Heart left ventricle (tissue), 16 donors: ENCODE measurements at regions not wholly inside any gene's neighbourhood (a gene's known extent, or its start where the extent isn't known, plus 50 kb on each side); places are given as distances from the start of the nearest gene placed in this dataset.
"Not testable (repeated sequence)": the region's sequence is repeated elsewhere in the genome, so short reads cannot be mapped to it uniquely, and the experiment has no call there.

ENCODE experiments used
- ATAC-seq, 4 donors: fragments of 200-7000 bp; cut with Tn5 transposase; one replicate each; pipeline ENCODE4 v1.9.1; 2020 to 2022; ENCODE audit warnings: moderate library complexity in 4 of 4, mild to moderate bottlenecking in 3 of 4, moderate number of reproducible peaks in 1 of 4
- DNase-seq, 5 donors: peaks; one replicate each; pipeline ENCODE4 v3.0.0-alpha.2; 2020
- H3K27ac ChIP-seq, 12 donors: fragments of 200-600 bp; sonication (generic) in 4 of 12; one replicate each; pipeline versions ENCODE4 v1.5.0 to v1.8.0; 2016 to 2022; ENCODE audit warnings: mild to moderate bottlenecking in 2 of 12
- H3K27me3 ChIP-seq, 9 donors: fragments of 200-600 bp; sonication (generic) in 2 of 9; one replicate each; pipeline versions ENCODE4 v1.5.1 to v1.8.0; 2016 to 2022; ENCODE audit warnings: mild to moderate bottlenecking in 3 of 9
- H3K36me3 ChIP-seq, 9 donors: fragments of 200-600 bp; sonication (generic) in 2 of 9; one replicate each; pipeline versions ENCODE4 v1.5.0 to v1.8.0; 2018 to 2022; ENCODE audit warnings: mild to moderate bottlenecking in 2 of 9
- H3K4me1 ChIP-seq, 12 donors: fragments of 200-600 bp; sonication (generic) in 4 of 12; one replicate each; pipeline versions ENCODE4 v1.5.0 to v1.8.0; 2016 to 2022; ENCODE audit warnings: mild to moderate bottlenecking in 3 of 12
- H3K4me3 ChIP-seq, 12 donors: fragments of 200-600 bp; sonication (generic) in 4 of 12; one replicate each; pipeline versions ENCODE4 v1.5.0 to v1.8.0; 2017 to 2022; ENCODE audit warnings: mild to moderate bottlenecking in 9 of 12, moderate library complexity in 4 of 12
- H3K9me3 ChIP-seq, 12 donors: fragments of 200-600 bp; sonication (generic) in 4 of 12; one replicate each; pipeline versions ENCODE4 v1.5.0 to v1.8.0; 2016 to 2022; ENCODE audit warnings: mild to moderate bottlenecking in 1 of 12
- POLR2A ChIP-seq, 2 donors: fragments of 450-650 bp; IDR thresholded peaks; one replicate each; pipeline ENCODE4 v1.6.1; 2017; ENCODE audit warnings: antibody characterized with exemption in 2 of 2, mild to moderate bottlenecking in 2 of 2, moderate library complexity in 2 of 2
- WGBS, 4 donors: extraction: QIAGEN DNeasy Blood & Tissue Kit in 2 of 4; methylation state at CpG; one replicate each; pipeline versions ENCODE4 v1.1.5 to v1.1.7; 2013 to 2018; 5-methylcytosine and 5-hydroxymethylcytosine counted together
- intact Hi-C, 10 donors: fragments of 100-400 bp; cut with DNase I; formaldehyde crosslinking; loops; one replicate each; pipeline versions ENCODE4 v1.11.1 to v1.14.2; 2022
- TF ChIP-seq, protein P1 (sequence below), 12 donors: fragments of 200-600 bp; sonication (generic) in 4 of 12; IDR thresholded peaks; one replicate each; pipeline versions ENCODE4 v1.5.0 to v1.8.0; 2018 to 2022; ENCODE audit warnings: antibody characterized with exemption in 12 of 12, mild to moderate bottlenecking in 5 of 12
- donor health status: ischemic (EF 13 %, LVEDD 7.1; RV severe dilation, severe dysfunction).
- donor health status: healthy with polysubstance abuse.
- donor health status: DM: no; HTN: yes; CAD: no.
- donor health status: DM: no; HTN: no; CAD: no.
- donor health status: ischemic (EF 25% LVEDD 6.9; RV normal size, moderate dysfunction).
- donor health status: ischemic (EF 25% LVEDD 5.7; RV mildly dilated, moderate dysfunction).
- donor health status: healthy.
- donor health status: DM: yes; HTN: yes; CAD: no.
- donor health status: ischemic (EF 35%, LVEDD 5.7; RV mildly dilated, moderate dysfunction).
- donor health status: nonischemic (EF 11% LVEDD 7.7; RV severe dilation, severe dysfunction).
- donor health status: DM: yes; HTN: yes; CAD: no.
- donor health status: PGD.
- donor health status: ischemic (EF 29% LVEDD 5.4; RV normal size, mild dysfunction).
- donor health status: nonischemic (EF 23%, LVEDD 6.1; RV moderate dilation, normal function).

DNA sequence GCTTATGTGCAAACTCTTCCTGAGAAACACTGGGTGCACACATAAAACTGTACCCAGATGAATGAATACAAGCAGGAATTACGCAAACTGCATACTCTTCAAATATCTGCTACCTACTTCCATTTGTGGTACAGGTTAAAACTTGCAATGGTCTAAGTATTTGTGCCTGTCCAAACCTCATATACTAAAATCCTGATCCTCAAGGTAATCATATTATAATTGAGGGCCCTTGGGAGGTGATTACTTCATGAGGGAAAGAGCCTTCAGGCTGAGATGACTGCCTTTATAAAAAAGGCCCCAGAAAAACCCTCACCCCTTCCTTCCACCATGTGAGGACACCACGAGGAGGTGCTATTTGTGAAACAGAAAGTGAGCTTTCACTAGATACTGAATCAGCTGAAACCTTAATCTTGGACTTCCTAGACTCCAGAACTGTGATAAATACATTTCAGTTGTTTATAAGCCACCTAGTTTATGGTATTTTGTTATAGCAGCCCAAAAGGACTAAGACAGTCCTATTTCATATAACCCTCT, 1977.2 kb downstream of the PCDH7 start:
- Histone ChIP-seq H3K27ac (no peak overlapping the region), H3K4me1 (no peaks in the 10 kb centered on the region), H3K27me3 (no peaks in the 10 kb centered on the region), H3K9me3 (no peaks in the 10 kb centered on the region), H3K4me3 (no peak overlapping the region), H3K36me3 (no peaks in the 10 kb centered on the region)
- intact Hi-C loops: no loop called here
- TF ChIP-seq POLR2A (IDR thresholded peaks at IDR 0.05): no peak
- TF ChIP-seq, protein P1, sequence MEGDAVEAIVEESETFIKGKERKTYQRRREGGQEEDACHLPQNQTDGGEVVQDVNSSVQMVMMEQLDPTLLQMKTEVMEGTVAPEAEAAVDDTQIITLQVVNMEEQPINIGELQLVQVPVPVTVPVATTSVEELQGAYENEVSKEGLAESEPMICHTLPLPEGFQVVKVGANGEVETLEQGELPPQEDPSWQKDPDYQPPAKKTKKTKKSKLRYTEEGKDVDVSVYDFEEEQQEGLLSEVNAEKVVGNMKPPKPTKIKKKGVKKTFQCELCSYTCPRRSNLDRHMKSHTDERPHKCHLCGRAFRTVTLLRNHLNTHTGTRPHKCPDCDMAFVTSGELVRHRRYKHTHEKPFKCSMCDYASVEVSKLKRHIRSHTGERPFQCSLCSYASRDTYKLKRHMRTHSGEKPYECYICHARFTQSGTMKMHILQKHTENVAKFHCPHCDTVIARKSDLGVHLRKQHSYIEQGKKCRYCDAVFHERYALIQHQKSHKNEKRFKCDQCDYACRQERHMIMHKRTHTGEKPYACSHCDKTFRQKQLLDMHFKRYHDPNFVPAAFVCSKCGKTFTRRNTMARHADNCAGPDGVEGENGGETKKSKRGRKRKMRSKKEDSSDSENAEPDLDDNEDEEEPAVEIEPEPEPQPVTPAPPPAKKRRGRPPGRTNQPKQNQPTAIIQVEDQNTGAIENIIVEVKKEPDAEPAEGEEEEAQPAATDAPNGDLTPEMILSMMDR (IDR thresholded peaks at IDR 0.05): no peak
- no peak for DNase-seq
- ATAC-seq: no peak
- 57 to 61% (median 60%) methylated on average over 2 of the region's 2 CpGs for WGBS, 4 donors

GRCh38 chr4:32700838-32701237, 1980.7 kb downstream of the PCDH7 start:
- Histone ChIP-seq H3K36me3 (no peaks in the 10 kb centered on the region), H3K4me3 (no peak overlapping the region), H3K9me3 (no peaks in the 10 kb centered on the region), H3K27ac (no peak overlapping the region), H3K4me1 (no peaks in the 10 kb centered on the region), H3K27me3 (no peaks in the 10 kb centered on the region)
- no peak for TF ChIP-seq POLR2A (IDR thresholded peaks at IDR 0.05)
- TF ChIP-seq, protein P1 (IDR thresholded peaks at IDR 0.05): no peak
- ATAC-seq (no peak), DNase-seq (no peak)
- 69 to 90% (median 73%) methylated on average over 1 of the region's 1 CpG for WGBS, 4 donors
- intact Hi-C loops: no loop called here

GRCh38 chr4:32706893-32707292, 1986.7 kb downstream of the PCDH7 start:
- H3K4me1 ChIP-seq: no peaks in the 10 kb centered on the region
- ATAC-seq (no peak), DNase-seq (no peak)
- TF ChIP-seq POLR2A (IDR thresholded peaks at IDR 0.05): no peak
- TF ChIP-seq, protein P1 (IDR thresholded peaks at IDR 0.05): no peak
- 39 to 65% (median 47%) methylated on average over 1 of the region's 1 CpG for WGBS, 4 donors
- H3K36me3 ChIP-seq: no peaks in the 10 kb centered on the region
- no peaks in the 10 kb centered on the region for H3K27me3 ChIP-seq
- H3K9me3 ChIP-seq: peaks cover 0 to 2% (median 0%) of the 10 kb centered on the region in 12 donors
- no peak overlapping the region for H3K4me3 ChIP-seq
- intact Hi-C loops: no loop called here
- H3K27ac ChIP-seq: no peak overlapping the region

- H3K27me3 ChIP-seq, ATAC-seq, H3K27ac ChIP-seq, H3K9me3 ChIP-seq, H3K4me1 ChIP-seq, H3K4me3 ChIP-seq, intact Hi-C loops, H3K36me3 ChIP-seq: not testable (repeated sequence)
- DNase-seq: peak in 2 of 5 donors; percentile 8 to 34
- WGBS, 4 donors: 80 to 95% (median 87%) methylated on average over 20 to 42 of the region's 42 CpGs
Observed at GRCh38 chr4:32716090-32716620, 1996.0 kb downstream of the PCDH7 start.
